Adrenal gland (tissue), 9 donors: ENCODE measurements at regions not wholly inside any gene's neighbourhood (a gene's known extent, or its start where the extent isn't known, plus 50 kb on each side); places are given as distances from the start of the nearest gene placed in this dataset.

ENCODE experiments used
- DNase-seq, 7 donors: peaks; one replicate each; pipeline ENCODE4 v3.0.0-alpha.2; 2019 to 2020
- H3K27ac ChIP-seq, 5 donors: fragments of 200-600 bp; sonication (generic) in 4 of 5; 1 replicate in 3 of 5; 2 replicates in 2 of 5; pipeline versions ENCODE4 v1.5.1 to v1.8.0; 2016 to 2020; ENCODE audit warnings: mild to moderate bottlenecking in 1 of 5
- H3K27me3 ChIP-seq: fragments of 200-600 bp; 2 replicates; pipeline ENCODE4 v1.8.0; 2021
- H3K36me3 ChIP-seq, 2 donors: fragments of 200-600 bp; replicated peaks in 1 of 2; 1 replicate in 1 of 2; 2 replicates in 1 of 2; pipeline versions ENCODE4 v1.5.1 to v1.8.0; 2018 to 2022
- H3K4me1 ChIP-seq, 2 donors: fragments of 200-600 bp; replicated peaks in 1 of 2; 1 replicate in 1 of 2; 2 replicates in 1 of 2; pipeline versions ENCODE4 v1.5.1 to v1.8.0; 2018 to 2021
- H3K4me3 ChIP-seq, 4 donors: fragments of 200-600 bp; sonication (generic) in 3 of 4; one replicate each; pipeline ENCODE4 v1.5.1; 2016 to 2018
- H3K9me3 ChIP-seq, 3 donors: fragments of 200-600 bp; sonication (generic) in 1 of 3; replicated peaks in 1 of 3; 1 replicate in 2 of 3; 2 replicates in 1 of 3; pipeline versions ENCODE4 v1.5.1 to v1.8.0; 2016 to 2021
- POLR2A ChIP-seq, 2 donors: fragments of 450-650 bp; IDR thresholded peaks; one replicate each; pipeline ENCODE4 v1.6.1; 2017; ENCODE audit warnings: antibody characterized with exemption in 2 of 2, mild to moderate bottlenecking in 2 of 2, moderate library complexity in 1 of 2
- WGBS, 4 donors: extraction: QIAGEN DNeasy Blood & Tissue Kit in 2 of 4; methylation state at CpG; one replicate each; pipeline versions ENCODE4 v1.1.5 to v1.1.7; 2013 to 2017; 5-methylcytosine and 5-hydroxymethylcytosine counted together
- intact Hi-C, 2 donors: fragments of 100-400 bp; cut with DNase I; formaldehyde crosslinking; loops; one replicate each; pipeline versions ENCODE4 v1.14.1 to v1.15.0; 2022 to 2023
- TF ChIP-seq, protein P1 (sequence below), 6 experiments: fragments of 450-650 bp in 4 of 6; fragments of 200-600 bp in 2 of 6; sonication (generic) in 1 of 6; IDR thresholded peaks; 1 replicate in 5 of 6; 2 replicates in 1 of 6; pipeline versions ENCODE4 v1.5.1 to v1.8.0; 2016 to 2021; ENCODE audit warnings: antibody characterized with exemption in 6 of 6, mild to moderate bottlenecking in 2 of 6, moderate library complexity in 1 of 6
- donor health status: healthy with polysubstance abuse.
- donor health status: Bipolar disorder and iron deficiency.
- donor health status: DM: yes; HTN: yes; CAD: no.
- donor health status: DM: no; HTN: no; CAD: no.
- donor health status: DM: no; HTN: no; CAD: no.

- Histone ChIP-seq H3K27ac (no peak overlapping the region), H3K36me3 (no peaks in the 10 kb centered on the region), H3K4me3 (no peak overlapping the region), H3K4me1 (peaks cover 0 to 10% of the 10 kb centered on the region in 2 donors), H3K27me3 (no peaks in the 10 kb centered on the region), H3K9me3 (no peaks in the 10 kb centered on the region)
- intact Hi-C loops: no loop called here
- WGBS, 4 donors: 0 to 6% (median 2%) methylated on average over 3 of the region's 3 CpGs
- peak in 5 of 7 donors; percentile 22 to 56 (median 30) for DNase-seq
- TF ChIP-seq, protein P1, sequence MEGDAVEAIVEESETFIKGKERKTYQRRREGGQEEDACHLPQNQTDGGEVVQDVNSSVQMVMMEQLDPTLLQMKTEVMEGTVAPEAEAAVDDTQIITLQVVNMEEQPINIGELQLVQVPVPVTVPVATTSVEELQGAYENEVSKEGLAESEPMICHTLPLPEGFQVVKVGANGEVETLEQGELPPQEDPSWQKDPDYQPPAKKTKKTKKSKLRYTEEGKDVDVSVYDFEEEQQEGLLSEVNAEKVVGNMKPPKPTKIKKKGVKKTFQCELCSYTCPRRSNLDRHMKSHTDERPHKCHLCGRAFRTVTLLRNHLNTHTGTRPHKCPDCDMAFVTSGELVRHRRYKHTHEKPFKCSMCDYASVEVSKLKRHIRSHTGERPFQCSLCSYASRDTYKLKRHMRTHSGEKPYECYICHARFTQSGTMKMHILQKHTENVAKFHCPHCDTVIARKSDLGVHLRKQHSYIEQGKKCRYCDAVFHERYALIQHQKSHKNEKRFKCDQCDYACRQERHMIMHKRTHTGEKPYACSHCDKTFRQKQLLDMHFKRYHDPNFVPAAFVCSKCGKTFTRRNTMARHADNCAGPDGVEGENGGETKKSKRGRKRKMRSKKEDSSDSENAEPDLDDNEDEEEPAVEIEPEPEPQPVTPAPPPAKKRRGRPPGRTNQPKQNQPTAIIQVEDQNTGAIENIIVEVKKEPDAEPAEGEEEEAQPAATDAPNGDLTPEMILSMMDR (IDR thresholded peaks at IDR 0.05): peak; percentile 51 to 87 (median 69)
- TF ChIP-seq POLR2A (IDR thresholded peaks at IDR 0.05): no peak
Measured at GRCh38 chr7:95690367-95690947, 81.9 kb upstream of the DYNC1I1 start.

GRCh38 chr7:95688931-95689495 lies 83.3 kb upstream of the DYNC1I1 start:
- Histone ChIP-seq H3K36me3 (no peaks in the 10 kb centered on the region), H3K9me3 (no peaks in the 10 kb centered on the region), H3K4me3 (no peak overlapping the region), H3K27me3 (no peaks in the 10 kb centered on the region), H3K27ac (peak overlapping the region in 1 of 5 donors; percentile 22), H3K4me1 (peaks cover 0 to 10% of the 10 kb centered on the region in 2 donors)
- peak; percentile 32 to 69 (median 55) for DNase-seq
- intact Hi-C loops: loop anchor here (5.0 to 10.0 kb wide), 3 partner anchors 84 to 177 kb away; no protein-coding TSS in a partner anchor
- WGBS, 4 donors: 51 to 63% (median 53%) methylated on average over 7 of the region's 7 CpGs
- TF ChIP-seq, protein P1 (IDR thresholded peaks at IDR 0.05): no peak
- TF ChIP-seq POLR2A (IDR thresholded peaks at IDR 0.05): no peak

DNA sequence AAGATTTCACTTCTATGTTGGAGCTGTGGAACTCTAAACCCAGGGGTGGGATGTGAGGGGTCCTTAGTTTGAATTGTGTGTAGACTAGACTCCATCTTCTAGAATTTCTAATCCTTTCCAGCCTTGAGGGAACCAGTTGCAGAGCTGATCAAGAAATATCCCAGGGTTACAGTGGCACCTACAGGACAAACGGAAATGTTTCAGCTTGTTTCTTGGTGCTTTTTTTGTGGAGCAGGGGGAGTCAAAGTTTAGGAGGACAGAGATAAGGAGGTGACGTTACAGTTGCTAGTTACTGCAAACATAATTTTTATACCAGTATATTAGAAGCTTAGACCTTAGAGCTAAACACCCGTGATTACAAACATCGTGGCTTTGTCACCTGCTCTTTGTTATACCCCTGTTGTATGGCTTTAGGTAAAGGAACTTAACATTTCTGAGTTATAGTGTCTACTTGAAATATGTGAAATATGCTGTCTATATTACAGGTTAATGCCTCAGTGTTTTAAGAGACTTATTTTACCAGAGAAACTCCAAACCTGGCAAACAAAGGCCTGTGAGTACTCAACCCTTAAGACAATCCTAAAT lies 84.5 kb upstream of the DYNC1I1 start:
- DNase-seq: peak in 6 of 7 donors; percentile 25 to 58 (median 39)
- intact Hi-C loops: loop anchor here (5.0 to 10.0 kb wide), 3 partner anchors 83 to 176 kb away; no protein-coding TSS in a partner anchor
- no peak overlapping the region for H3K4me3 ChIP-seq
- 17 to 39% (median 26%) methylated on average over 4 of the region's 4 CpGs for WGBS, 4 donors
- peaks cover 0 to 22% of the 10 kb centered on the region in 2 donors for H3K4me1 ChIP-seq
- H3K27me3 ChIP-seq: no peaks in the 10 kb centered on the region
- no peak overlapping the region for H3K27ac ChIP-seq
- no peaks in the 10 kb centered on the region for H3K9me3 ChIP-seq
- H3K36me3 ChIP-seq: no peaks in the 10 kb centered on the region
- TF ChIP-seq POLR2A (IDR thresholded peaks at IDR 0.05): no peak
- TF ChIP-seq, protein P1 (IDR thresholded peaks at IDR 0.05): peak; percentile 21 to 70 (median 62)

- 7 to 14% (median 8%) methylated on average over 4 of the region's 4 CpGs for WGBS, 4 donors
- intact Hi-C loops: loop anchor here (5.0 to 10.0 kb wide), 3 partner anchors 81 to 174 kb away; no protein-coding TSS in a partner anchor
- H3K27ac ChIP-seq: no peak overlapping the region
- H3K36me3 ChIP-seq: no peaks in the 10 kb centered on the region
- H3K4me3 ChIP-seq: no peak overlapping the region
- DNase-seq: peak; percentile 60 to 81 (median 74)
- TF ChIP-seq, protein P1 (IDR thresholded peaks at IDR 0.05): peak; percentile 42 to 88 (median 70)
- TF ChIP-seq POLR2A (IDR thresholded peaks at IDR 0.05): no peak
- no peaks in the 10 kb centered on the region for H3K27me3 ChIP-seq
- H3K9me3 ChIP-seq: no peaks in the 10 kb centered on the region
- H3K4me1 ChIP-seq: peaks cover 0 to 26% of the 10 kb centered on the region in 2 donors
Measured at GRCh38 chr7:95686109-95686508, 86.2 kb upstream of the DYNC1I1 start.
